K562 (cell line): ENCODE measurements at regions not wholly inside any gene's neighbourhood (a gene's known extent, or its start where the extent isn't known, plus 50 kb on each side); places are given as distances from the start of the nearest gene placed in this dataset.

Source experiments
- ATAC-seq: fragments of 200-7000 bp; cut with Tn5 transposase; 3 replicates; pipeline ENCODE4 v1.9.1; 2020; ENCODE audit warnings: moderate library complexity
- BruUV-seq: library from RNA; stranded (reverse); fragments of 400-500 nt; replicated peaks from 2 replicates; lab custom pipeline; 2021; lab: Mats Ljungman, UMichigan
- CTCF ChIA-PET: fragments of 300-600 bp; formaldehyde crosslinking; extraction: SDS; loops from one replicate; lab custom pipeline; 2021; ENCODE audit warnings: low intra/inter-chr PET ratio; lab: Yijun Ruan, JAX
- POLR2A ChIA-PET: fragments of 300-600, 350-650 bp; sonication (Branson Sonifier 250); formaldehyde crosslinking; extraction: SDS; loops from one replicate; lab custom pipeline; 2021; ENCODE audit warnings: antibody characterized with exemption, inconsistent platforms; lab: Yijun Ruan, JAX
- DNase-seq, 4 experiments: peaks; one replicate each; pipeline versions ENCODE4 v3.0.0 to v3.0.0-alpha.2; 2011 to 2018; ENCODE audit warnings: low spot score in 3 of 4, mixed read lengths in 3 of 4; ENCODE audit errors: extremely low read depth in 1 of 4
- FAIRE-seq: peaks from 2 replicates; lab custom pipeline; 2011; peaks lifted over from hg19 to GRCh38; lab: Jason Lieb, UNC
- H2AFZ ChIP-seq: 2 replicates; pipeline ENCODE4 v1.6.0; 2011; ENCODE audit warnings: low read depth, low read length, control low read depth, inconsistent platforms
- H3K27ac ChIP-seq: fragments of 200-600 bp; 3 replicates; pipeline ENCODE4 v1.8.0; 2011; ENCODE audit warnings: low read depth, mild to moderate bottlenecking, control low read depth, inconsistent platforms, low read length, moderate library complexity, mixed read lengths; ENCODE audit errors: extremely low read depth
- H3K27me3 ChIP-seq, 2 experiments: fragments of 300-600 bp in 1 of 2; 2 replicates in 1 of 2; 3 replicates in 1 of 2; pipeline versions ENCODE4 v1.6.0 to v1.8.0; 2011; ENCODE audit warnings: inconsistent platforms in 2 of 2, low read length in 2 of 2, mild to moderate bottlenecking in 1 of 2, mixed read lengths in 1 of 2, moderate library complexity in 1 of 2; ENCODE audit not compliant: control insufficient read depth in 2 of 2, insufficient read depth in 2 of 2
- H3K36me3 ChIP-seq: fragments of 300-600 bp; 3 replicates; pipeline ENCODE4 v1.8.0; 2011; ENCODE audit warnings: mild to moderate bottlenecking, low read length, inconsistent platforms; ENCODE audit not compliant: control insufficient read depth, insufficient read depth
- H3K4me1 ChIP-seq, 2 experiments: fragments of 200-600 bp in 1 of 2; replicated peaks in 1 of 2; 2 replicates in 1 of 2; 3 replicates in 1 of 2; pipeline versions ENCODE4 v1.5.1 to v1.8.0; 2011; ENCODE audit warnings: inconsistent platforms in 2 of 2, low read length in 2 of 2, mild to moderate bottlenecking in 1 of 2, mixed read lengths in 1 of 2, moderate library complexity in 1 of 2; ENCODE audit not compliant: control insufficient read depth in 2 of 2, insufficient read depth in 2 of 2
- H3K4me2 ChIP-seq: 2 replicates; pipeline ENCODE4 v1.6.1; 2011; ENCODE audit warnings: low read length, control low read depth, inconsistent platforms, mixed read lengths; ENCODE audit not compliant: insufficient read depth
- H3K4me3 ChIP-seq: fragments of 200-600 bp; sonication (generic), shearing (Covaris generic); 2 replicates; pipeline ENCODE4 v1.5.1; 2016; ENCODE audit warnings: control low read depth, inconsistent platforms
- H3K79me2 ChIP-seq: fragments of 200-600 bp; 3 replicates; pipeline ENCODE4 v1.8.0; 2011; ENCODE audit warnings: low read length, inconsistent platforms; ENCODE audit not compliant: control insufficient read depth, insufficient read depth
- H3K9ac ChIP-seq, 2 experiments: 2 replicates each; pipeline versions ENCODE4 v1.6.0 to v1.6.1; 2011; ENCODE audit warnings: low read depth in 2 of 2, low read length in 2 of 2, control low read depth in 1 of 2, inconsistent platforms in 1 of 2, mild to moderate bottlenecking in 1 of 2, mixed read lengths in 1 of 2; ENCODE audit not compliant: insufficient read depth in 1 of 2
- H3K9me1 ChIP-seq: one replicate; pipeline ENCODE4 v1.6.0; 2011; ENCODE audit warnings: inconsistent platforms, mild to moderate bottlenecking, low read length, moderate library complexity; ENCODE audit not compliant: control insufficient read depth, insufficient read depth
- H3K9me3 ChIP-seq: replicated peaks from 2 replicates; pipeline ENCODE4 v1.5.1; 2011; ENCODE audit warnings: low read depth, low read length, inconsistent platforms; ENCODE audit not compliant: control insufficient read depth, insufficient read depth
- H4K20me1 ChIP-seq: replicated peaks from 2 replicates; pipeline ENCODE4 v1.6.1; 2011; ENCODE audit warnings: low read length, inconsistent platforms, mixed read lengths; ENCODE audit not compliant: control insufficient read depth, insufficient read depth
- ARID1B ChIP-seq: fragments of 450-650 bp; IDR thresholded peaks from 2 replicates; pipeline ENCODE4 v1.6.1; 2016; ENCODE audit warnings: antibody characterized with exemption, mild to moderate bottlenecking, inconsistent platforms
- CBFA2T3 ChIP-seq: fragments of 450-650 bp; IDR thresholded peaks from 2 replicates; pipeline ENCODE4 v1.6.1; 2017
- FOXM1 ChIP-seq, 2 experiments: fragments of 450-650 bp in 1 of 2; sonication (generic) in 1 of 2; formaldehyde crosslinking in 1 of 2; IDR thresholded peaks; 2 replicates each; pipeline versions ENCODE4 v1.6.1 to v1.9.0; 2017 to 2022; ENCODE audit warnings: low read depth in 2 of 2, mild to moderate bottlenecking in 2 of 2, missing genetic modification reagents in 1 of 2, moderate library complexity in 1 of 2
- MTA2 ChIP-seq: fragments of 450-650 bp; IDR thresholded peaks from 2 replicates; pipeline ENCODE4 v1.6.1; 2016; ENCODE audit warnings: low read depth
- SMARCE1 ChIP-seq: fragments of 450-650 bp; IDR thresholded peaks from 2 replicates; pipeline ENCODE4 v1.7.1; 2016; ENCODE audit warnings: mild to moderate bottlenecking
- SOX6 ChIP-seq: fragments of 450-650 bp; IDR thresholded peaks from 2 replicates; pipeline ENCODE4 v1.6.1; 2014; ENCODE audit warnings: mild to moderate bottlenecking
- SRSF3 ChIP-seq: fragments of 200-400 bp; formaldehyde crosslinking; IDR thresholded peaks from 2 replicates; pipeline ENCODE4 v1.6.1; 2016; ENCODE audit warnings: mild to moderate bottlenecking, low read length, moderate library complexity; ENCODE audit not compliant: insufficient read depth
- TAL1 ChIP-seq: fragments of 450-650 bp; IDR thresholded peaks from 2 replicates; pipeline ENCODE4 v1.6.1; 2016; ENCODE audit warnings: mild to moderate bottlenecking
- TEAD2 ChIP-seq: fragments of 450-650 bp; IDR thresholded peaks from 2 replicates; pipeline ENCODE4 v1.6.1; 2016; ENCODE audit warnings: missing genetic modification characterization, control low read depth, missing compliant biosample characterization
- THRAP3 ChIP-seq: fragments of 450-650 bp; IDR thresholded peaks from 2 replicates; pipeline ENCODE4 v1.6.1; 2016; ENCODE audit warnings: mild to moderate bottlenecking, inconsistent platforms, borderline replicate concordance
- TRIM28 ChIP-seq: fragments of 450-650 bp; IDR thresholded peaks from 2 replicates; pipeline ENCODE4 v1.6.1; 2017
- TSC22D4 ChIP-seq: fragments of 450-650 bp; IDR thresholded peaks from 2 replicates; pipeline ENCODE4 v1.6.1; 2016; ENCODE audit warnings: missing genetic modification characterization, missing biosample characterization, control low read depth
- ZNF217 ChIP-seq: sonication (generic); formaldehyde crosslinking; IDR thresholded peaks from 2 replicates; pipeline ENCODE4 v1.8.0; 2022; ENCODE audit warnings: mild to moderate bottlenecking, missing genetic modification reagents
- ZNF445 ChIP-seq: fragments of 250-450 bp; sonication (Bioruptor Pico); IDR thresholded peaks from 2 replicates; pipeline ENCODE4 v1.4.0; 2020; ENCODE audit warnings: low read depth, mild to moderate bottlenecking, moderate library complexity
- ZNF592 ChIP-seq: fragments of 450-650 bp; IDR thresholded peaks from 2 replicates; pipeline ENCODE4 v1.6.1; 2017; ENCODE audit warnings: antibody characterized with exemption, mild to moderate bottlenecking
- WGBS: fragments of 100-300 bp; shearing (Covaris generic); methylation state at CpG from one replicate; pipeline ENCODE4 v1.1.6; 2016; ENCODE audit warnings: low coverage, mixed read lengths; ENCODE audit not compliant: insufficient coverage; ENCODE audit errors: missing lambda C conversion rate; 5-methylcytosine and 5-hydroxymethylcytosine counted together
- in situ Hi-C: fragments of 300-500 bp; cut with MboI; formaldehyde crosslinking; loops from 4 replicates; pipeline ENCODE4 v1.15.0; 2018; ENCODE audit warnings: inconsistent platforms, mixed read lengths
- intact Hi-C: fragments of 100-400 bp; cut with micrococcal nuclease; formaldehyde crosslinking; loops from 2 replicates; pipeline ENCODE4 v1.14.2; 2022
- TF ChIP-seq, protein P1 (sequence below): fragments of 450-650 bp; IDR thresholded peaks from 2 replicates; pipeline ENCODE4 v1.6.1; 2016; ENCODE audit warnings: missing biosample characterization, missing genetic modification characterization

- Histone ChIP-seq H3K79me2 (no peaks in the 10 kb centered on the region), H3K9ac (no peak overlapping the region), H3K27ac (no peak overlapping the region), H3K4me3 (no peak overlapping the region), H2AFZ (no peak overlapping the region), H3K9me1 (no peaks in the 10 kb centered on the region), H3K4me1 (no peaks in the 10 kb centered on the region), H3K36me3 (no peaks in the 10 kb centered on the region), H3K27me3 (no peaks in the 10 kb centered on the region), H3K9me3 (no peaks in the 10 kb centered on the region), H3K4me2 (no peak overlapping the region), H4K20me1 (no peaks in the 10 kb centered on the region)
- WGBS = 3% methylated on average over 4 of the region's 4 CpGs
- FAIRE-seq = no peak
- POLR2A ChIA-PET = interaction anchor here (0.6 to 0.9 kb wide), 2 partner anchors 9 to 316 kb away, joined by 3 to 4 read pairs; no protein-coding TSS in a partner anchor
- no TSS peak for BruUV-seq
- no peak for DNase-seq
- in situ Hi-C loops = no loop called here
- ATAC-seq = no peak
- CTCF ChIA-PET = no interaction called here
- intact Hi-C loops = no loop called here
- TF ChIP-seq THRAP3 (no peak), SOX6 (peak; percentile 39; the same call in 1 of the 2 replicates), SRSF3 (no peak), SMARCE1 (peak; percentile 53; the same call in 1 of the 2 replicates), FOXM1 (IDR thresholded peaks at IDR 0.05; ENCODE audit: low read depth) (peak; percentile 36; the same call in 1 of the 2 replicates), FOXM1 (CRISPR knock-in tag; IDR thresholded peaks at IDR 0.05; ENCODE audit: low read depth) (no peak), ZNF445 (CRISPR knock-in tag) (no peak), TSC22D4 (tag) (no peak), TAL1 (peak; percentile 70), ZNF592 (no peak), MTA2 (peak; percentile 34; the same call in 1 of the 2 replicates), TRIM28 (no peak), ARID1B (peak; percentile 61), CBFA2T3 (peak; percentile 65), TEAD2 (no peak), ZNF217 (CRISPR knock-in tag) (no peak)
- TF ChIP-seq, protein P1, sequence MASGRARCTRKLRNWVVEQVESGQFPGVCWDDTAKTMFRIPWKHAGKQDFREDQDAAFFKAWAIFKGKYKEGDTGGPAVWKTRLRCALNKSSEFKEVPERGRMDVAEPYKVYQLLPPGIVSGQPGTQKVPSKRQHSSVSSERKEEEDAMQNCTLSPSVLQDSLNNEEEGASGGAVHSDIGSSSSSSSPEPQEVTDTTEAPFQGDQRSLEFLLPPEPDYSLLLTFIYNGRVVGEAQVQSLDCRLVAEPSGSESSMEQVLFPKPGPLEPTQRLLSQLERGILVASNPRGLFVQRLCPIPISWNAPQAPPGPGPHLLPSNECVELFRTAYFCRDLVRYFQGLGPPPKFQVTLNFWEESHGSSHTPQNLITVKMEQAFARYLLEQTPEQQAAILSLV = no peak
Observed at GRCh38 chr5:29051509-29051908, 2013.1 kb upstream of the CDH9 start.
